ENCODE measurements at regions not wholly inside any gene's neighbourhood (a gene's known extent, or its start where the extent isn't known, plus 50 kb on each side); places are given as distances from the start of the nearest gene placed in this dataset.

GRCh38 chr6:93586306-93586705 is 166.9 kb upstream of the EPHA7 start:
- Histone ChIP-seq H2AFZ (ENCODE audit: low read length) (no peak overlapping the region), H3K36me3 (replicated peaks; ENCODE audit: insufficient read depth, low read length) (no peaks in the 10 kb centered on the region), H3K79me2 (ENCODE audit: low read length) (no peaks in the 10 kb centered on the region), H3K4me3 (ENCODE audit: low read length) (no peak overlapping the region), H3K4me1 (ENCODE audit: low read length) (no peaks in the 10 kb centered on the region), H3F3A (ENCODE audit: insufficient read depth, low read length) (no peaks in the 10 kb centered on the region), H4K20me1 (ENCODE audit: insufficient read depth, low read length) (no peaks in the 10 kb centered on the region), H3K27ac (ENCODE audit: low read length) (no peak overlapping the region), H3K27me3 (replicated peaks; ENCODE audit: insufficient read depth, low read length) (no peaks in the 10 kb centered on the region), H3K9ac (ENCODE audit: low read length) (no peak overlapping the region), H3K9me2 (replicated peaks; ENCODE audit: insufficient read depth, low read length) (no peaks in the 10 kb centered on the region), H3K9me3 (replicated peaks; ENCODE audit: insufficient read depth, low read length) (no peaks in the 10 kb centered on the region), H3K4me2 (ENCODE audit: low read depth, low read length) (no peak overlapping the region)
- DNase-seq, result no peak
- TF ChIP-seq, protein P1, sequence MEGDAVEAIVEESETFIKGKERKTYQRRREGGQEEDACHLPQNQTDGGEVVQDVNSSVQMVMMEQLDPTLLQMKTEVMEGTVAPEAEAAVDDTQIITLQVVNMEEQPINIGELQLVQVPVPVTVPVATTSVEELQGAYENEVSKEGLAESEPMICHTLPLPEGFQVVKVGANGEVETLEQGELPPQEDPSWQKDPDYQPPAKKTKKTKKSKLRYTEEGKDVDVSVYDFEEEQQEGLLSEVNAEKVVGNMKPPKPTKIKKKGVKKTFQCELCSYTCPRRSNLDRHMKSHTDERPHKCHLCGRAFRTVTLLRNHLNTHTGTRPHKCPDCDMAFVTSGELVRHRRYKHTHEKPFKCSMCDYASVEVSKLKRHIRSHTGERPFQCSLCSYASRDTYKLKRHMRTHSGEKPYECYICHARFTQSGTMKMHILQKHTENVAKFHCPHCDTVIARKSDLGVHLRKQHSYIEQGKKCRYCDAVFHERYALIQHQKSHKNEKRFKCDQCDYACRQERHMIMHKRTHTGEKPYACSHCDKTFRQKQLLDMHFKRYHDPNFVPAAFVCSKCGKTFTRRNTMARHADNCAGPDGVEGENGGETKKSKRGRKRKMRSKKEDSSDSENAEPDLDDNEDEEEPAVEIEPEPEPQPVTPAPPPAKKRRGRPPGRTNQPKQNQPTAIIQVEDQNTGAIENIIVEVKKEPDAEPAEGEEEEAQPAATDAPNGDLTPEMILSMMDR (IDR thresholded peaks at IDR 0.05; ENCODE audit: low read length), result no peak
- TF ChIP-seq EZH2phosphoT487 (IDR thresholded peaks at IDR 0.05; ENCODE audit: low read length), result no peak
- no peak for TF ChIP-seq EZH2 (optimal IDR thresholded peaks at IDR 0.05; ENCODE audit: low read depth, low read length)

GRCh38 chr6:93584300-93584699 is 164.9 kb upstream of the EPHA7 start:
- no peak overlapping the region for H3K4me2 ChIP-seq (ENCODE audit: low read depth, low read length)
- no peaks in the 10 kb centered on the region for H3K27me3 ChIP-seq (replicated peaks; ENCODE audit: insufficient read depth, low read length)
- TF ChIP-seq EZH2 (optimal IDR thresholded peaks at IDR 0.05; ENCODE audit: low read depth, low read length), result no peak
- TF ChIP-seq EZH2phosphoT487 (IDR thresholded peaks at IDR 0.05; ENCODE audit: low read length), result no peak
- TF ChIP-seq, protein P1 (IDR thresholded peaks at IDR 0.05; ENCODE audit: low read length), result no peak
- H3K9me2 ChIP-seq (replicated peaks; ENCODE audit: insufficient read depth, low read length), result no peaks in the 10 kb centered on the region
- H3F3A ChIP-seq (ENCODE audit: insufficient read depth, low read length), result no peaks in the 10 kb centered on the region
- DNase-seq, result no peak
- H3K4me3 ChIP-seq (ENCODE audit: low read length), result no peak overlapping the region
- H4K20me1 ChIP-seq (ENCODE audit: insufficient read depth, low read length), result no peaks in the 10 kb centered on the region
- no peaks in the 10 kb centered on the region for H3K9me3 ChIP-seq (replicated peaks; ENCODE audit: insufficient read depth, low read length)
- H3K4me1 ChIP-seq (ENCODE audit: low read length), result no peaks in the 10 kb centered on the region
- no peaks in the 10 kb centered on the region for H3K79me2 ChIP-seq (ENCODE audit: low read length)
- no peak overlapping the region for H3K9ac ChIP-seq (ENCODE audit: low read length)
- H3K27ac ChIP-seq (ENCODE audit: low read length), result no peak overlapping the region
- no peaks in the 10 kb centered on the region for H3K36me3 ChIP-seq (replicated peaks; ENCODE audit: insufficient read depth, low read length)
- H2AFZ ChIP-seq (ENCODE audit: low read length), result no peak overlapping the region

DNA sequence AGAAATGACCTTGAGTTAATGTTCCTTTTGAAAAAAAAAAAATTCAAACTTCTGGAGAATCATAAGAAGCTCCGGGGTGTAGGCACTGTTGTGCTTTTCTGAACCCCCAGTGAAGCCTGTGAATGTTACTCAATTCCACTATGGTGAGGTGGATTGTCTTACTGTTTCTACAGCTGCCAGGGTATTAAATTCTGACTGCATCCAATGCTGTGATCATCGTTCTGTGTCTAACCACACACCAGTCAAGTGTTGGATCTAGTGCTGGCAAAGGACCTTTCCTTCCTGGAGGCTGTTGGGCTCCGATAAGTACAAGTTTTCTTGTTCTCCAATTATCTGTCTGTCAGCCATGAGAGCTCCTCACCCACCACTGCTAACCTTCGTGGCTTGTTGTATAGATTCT is 162.0 kb upstream of the EPHA7 start:
- H3K9me3 ChIP-seq (replicated peaks; ENCODE audit: insufficient read depth, low read length), result no peaks in the 10 kb centered on the region
- no peak overlapping the region for H3K4me2 ChIP-seq (ENCODE audit: low read depth, low read length)
- no peak overlapping the region for H2AFZ ChIP-seq (ENCODE audit: low read length)
- no peaks in the 10 kb centered on the region for H3K4me1 ChIP-seq (ENCODE audit: low read length)
- H3K9ac ChIP-seq (ENCODE audit: low read length), result no peak overlapping the region
- no peaks in the 10 kb centered on the region for H3K79me2 ChIP-seq (ENCODE audit: low read length)
- no peak overlapping the region for H3K27ac ChIP-seq (ENCODE audit: low read length)
- no peaks in the 10 kb centered on the region for H3F3A ChIP-seq (ENCODE audit: insufficient read depth, low read length)
- no peak overlapping the region for H3K4me3 ChIP-seq (ENCODE audit: low read length)
- no peaks in the 10 kb centered on the region for H3K36me3 ChIP-seq (replicated peaks; ENCODE audit: insufficient read depth, low read length)
- no peaks in the 10 kb centered on the region for H3K27me3 ChIP-seq (replicated peaks; ENCODE audit: insufficient read depth, low read length)
- DNase-seq, result no peak
- H4K20me1 ChIP-seq (ENCODE audit: insufficient read depth, low read length), result no peaks in the 10 kb centered on the region
- H3K9me2 ChIP-seq (replicated peaks; ENCODE audit: insufficient read depth, low read length), result no peaks in the 10 kb centered on the region
- TF ChIP-seq, protein P1 (IDR thresholded peaks at IDR 0.05; ENCODE audit: low read length), result no peak
- TF ChIP-seq EZH2phosphoT487 (IDR thresholded peaks at IDR 0.05; ENCODE audit: low read length), result no peak
- TF ChIP-seq EZH2 (optimal IDR thresholded peaks at IDR 0.05; ENCODE audit: low read depth, low read length), result no peak

All from MM.1S (cell line).